ENCODE measurements at regions not wholly inside any gene's neighbourhood (a gene's known extent, or its start where the extent isn't known, plus 50 kb on each side); places are given as distances from the start of the nearest gene placed in this dataset.

GRCh38 chr3:189557824-189558223, 73.4 kb upstream of the TP63 start:
- intact Hi-C loops (cut with DNase I; ENCODE audit: low total_unique reads), result no loop called here
- no peak overlapping the region for H3K27ac ChIP-seq
- H3K4me1 ChIP-seq, result no peaks in the 10 kb centered on the region
- no peaks in the 10 kb centered on the region for H3K9me3 ChIP-seq
- DNase-seq, result no peak
- no peak overlapping the region for H3K4me3 ChIP-seq
- H3K36me3 ChIP-seq, result no peaks in the 10 kb centered on the region
- TF ChIP-seq POLR2A (IDR thresholded peaks at IDR 0.05) (no peak), CTCF (IDR thresholded peaks at IDR 0.05) (no peak)
- no peaks in the 10 kb centered on the region for H3K27me3 ChIP-seq

- intact Hi-C loops (cut with DNase I; ENCODE audit: low total_unique reads), result no loop called here
- H3K9me3 ChIP-seq, result no peaks in the 10 kb centered on the region
- DNase-seq, result no peak
Observed at GRCh38 chr3:189561256-189561655, 69.9 kb upstream of the TP63 start.

GRCh38 chr3:189563853-189564563, 67.2 kb upstream of the TP63 start:
- no peaks in the 10 kb centered on the region for H3K27me3 ChIP-seq
- no peaks in the 10 kb centered on the region for H3K36me3 ChIP-seq
- DNase-seq, result no peak
- H3K27ac ChIP-seq, result no peak overlapping the region
- H3K9me3 ChIP-seq, result no peaks in the 10 kb centered on the region
- intact Hi-C loops (cut with DNase I; ENCODE audit: low total_unique reads), result no loop called here
- TF ChIP-seq POLR2A (IDR thresholded peaks at IDR 0.05), result no peak
- H3K4me1 ChIP-seq, result no peaks in the 10 kb centered on the region
- no peak overlapping the region for H3K4me3 ChIP-seq

More at GRCh38 chr3:189561256-189561655, 69.9 kb upstream of the TP63 start:
- no peaks in the 10 kb centered on the region for H3K4me1 ChIP-seq
- H3K27me3 ChIP-seq, result no peaks in the 10 kb centered on the region
- no peaks in the 10 kb centered on the region for H3K36me3 ChIP-seq
- no peak overlapping the region for H3K4me3 ChIP-seq
- H3K27ac ChIP-seq, result no peak overlapping the region
- TF ChIP-seq POLR2A (IDR thresholded peaks at IDR 0.05), result no peak
- TF ChIP-seq CTCF (IDR thresholded peaks at IDR 0.05), result no peak

- H3K27ac ChIP-seq, result no peak overlapping the region
- no peaks in the 10 kb centered on the region for H3K9me3 ChIP-seq
- H3K36me3 ChIP-seq, result no peaks in the 10 kb centered on the region
- H3K4me1 ChIP-seq, result no peaks in the 10 kb centered on the region
- intact Hi-C loops (cut with DNase I; ENCODE audit: low total_unique reads), result no loop called here
- TF ChIP-seq POLR2A (IDR thresholded peaks at IDR 0.05) (no peak), CTCF (IDR thresholded peaks at IDR 0.05) (no peak)
- DNase-seq, result no peak
- no peak overlapping the region for H3K4me3 ChIP-seq
- H3K27me3 ChIP-seq, result no peaks in the 10 kb centered on the region
Observed at GRCh38 chr3:189566550-189567130, 64.5 kb upstream of the TP63 start.

GRCh38 chr3:189567322-189567721, 63.9 kb upstream of the TP63 start:
- Histone ChIP-seq H3K36me3 (no peaks in the 10 kb centered on the region), H3K4me1 (no peaks in the 10 kb centered on the region), H3K27me3 (no peaks in the 10 kb centered on the region), H3K27ac (no peak overlapping the region), H3K9me3 (no peaks in the 10 kb centered on the region), H3K4me3 (no peak overlapping the region)
- no peak for DNase-seq
- intact Hi-C loops (cut with DNase I; ENCODE audit: low total_unique reads), result no loop called here
- TF ChIP-seq POLR2A (IDR thresholded peaks at IDR 0.05) (no peak), CTCF (IDR thresholded peaks at IDR 0.05) (no peak)
